ENCODE measurements at regions not wholly inside any gene's neighbourhood (a gene's known extent, or its start where the extent isn't known, plus 50 kb on each side); places are given as distances from the start of the nearest gene placed in this dataset.

GRCh38 chr1:43042773-43043457, 84.2 kb upstream of the SLC2A1 start:
- H3K4me1 Mint-ChIP-seq (ENCODE audit: low read depth, unreplicated experiment) = peaks cover 4% of the 10 kb centered on the region
- H3K27ac Mint-ChIP-seq (ENCODE audit: unreplicated experiment) = no peak overlapping the region
- no peaks in the 10 kb centered on the region for H3K36me3 Mint-ChIP-seq (ENCODE audit: unreplicated experiment)
- TF ChIP-seq CTCF (IDR thresholded peaks at IDR 0.05; ENCODE audit: partially characterized antibody, unreplicated experiment) = no peak
- no peak for DNase-seq
- no peak overlapping the region for H3K4me3 Mint-ChIP-seq (ENCODE audit: unreplicated experiment)
- peaks cover 2% of the 10 kb centered on the region for H3K9me3 Mint-ChIP-seq (ENCODE audit: unreplicated experiment)
- no peaks in the 10 kb centered on the region for H3K27me3 Mint-ChIP-seq (ENCODE audit: unreplicated experiment)

GRCh38 chr1:43042127-43042526, 83.5 kb upstream of the SLC2A1 start:
- peaks cover 4% of the 10 kb centered on the region for H3K4me1 Mint-ChIP-seq (ENCODE audit: low read depth, unreplicated experiment)
- no peak for TF ChIP-seq CTCF (IDR thresholded peaks at IDR 0.05; ENCODE audit: partially characterized antibody, unreplicated experiment)
- no peak for DNase-seq
- no peaks in the 10 kb centered on the region for H3K27me3 Mint-ChIP-seq (ENCODE audit: unreplicated experiment)
- no peak overlapping the region for H3K4me3 Mint-ChIP-seq (ENCODE audit: unreplicated experiment)
- H3K36me3 Mint-ChIP-seq (ENCODE audit: unreplicated experiment) = no peaks in the 10 kb centered on the region
- no peak overlapping the region for H3K27ac Mint-ChIP-seq (ENCODE audit: unreplicated experiment)
- peaks cover 2% of the 10 kb centered on the region for H3K9me3 Mint-ChIP-seq (ENCODE audit: unreplicated experiment)

- no peak for DNase-seq
- Mint-ChIP-seq H3K4me1 (ENCODE audit: low read depth, unreplicated experiment) (peaks cover 4% of the 10 kb centered on the region), H3K36me3 (ENCODE audit: unreplicated experiment) (no peaks in the 10 kb centered on the region), H3K9me3 (ENCODE audit: unreplicated experiment) (peaks cover 2% of the 10 kb centered on the region), H3K27ac (ENCODE audit: unreplicated experiment) (no peak overlapping the region), H3K4me3 (ENCODE audit: unreplicated experiment) (no peak overlapping the region), H3K27me3 (ENCODE audit: unreplicated experiment) (peaks cover 3% of the 10 kb centered on the region)
- TF ChIP-seq CTCF (IDR thresholded peaks at IDR 0.05; ENCODE audit: partially characterized antibody, unreplicated experiment) = no peak
Observed at GRCh38 chr1:43041591-43041990, 82.9 kb upstream of the SLC2A1 start.

- Mint-ChIP-seq H3K36me3 (ENCODE audit: unreplicated experiment) (no peaks in the 10 kb centered on the region), H3K4me1 (ENCODE audit: low read depth, unreplicated experiment) (peaks cover 4% of the 10 kb centered on the region), H3K27ac (ENCODE audit: unreplicated experiment) (no peak overlapping the region), H3K4me3 (ENCODE audit: unreplicated experiment) (no peak overlapping the region), H3K27me3 (ENCODE audit: unreplicated experiment) (peaks cover 3% of the 10 kb centered on the region), H3K9me3 (ENCODE audit: unreplicated experiment) (peaks cover 2% of the 10 kb centered on the region)
- no peak for TF ChIP-seq CTCF (IDR thresholded peaks at IDR 0.05; ENCODE audit: partially characterized antibody, unreplicated experiment)
- no peak for DNase-seq
Observed at GRCh38 chr1:43039228-43040055, 80.8 kb upstream of the SLC2A1 start.

Data from glutamatergic neuron (in vitro differentiated cells).